WTC11 (cell line): ENCODE measurements at regions not wholly inside any gene's neighbourhood (a gene's known extent, or its start where the extent isn't known, plus 50 kb on each side); places are given as distances from the start of the nearest gene placed in this dataset.

Experiments
- ATF1 ChIP-seq: sonication (generic); formaldehyde crosslinking; IDR thresholded peaks from 2 replicates; pipeline ENCODE4 v1.8.1; 2023; ENCODE audit warnings: mild to moderate bottlenecking, moderate library complexity, missing genetic modification reagents
- ESRRA ChIP-seq: sonication (generic); formaldehyde crosslinking; IDR thresholded peaks from 2 replicates; pipeline ENCODE4 v1.8.1; 2022; ENCODE audit warnings: mild to moderate bottlenecking, missing genetic modification reagents, borderline replicate concordance
- FOXJ3 ChIP-seq: sonication (generic); formaldehyde crosslinking; IDR thresholded peaks from 2 replicates; pipeline ENCODE4 v1.9.0; 2021; ENCODE audit warnings: missing genetic modification reagents, mild to moderate bottlenecking, borderline replicate concordance
- IRF2 ChIP-seq: sonication (generic); formaldehyde crosslinking; IDR thresholded peaks from 2 replicates; pipeline ENCODE4 v1.8.0; 2022; ENCODE audit warnings: low read depth, missing genetic modification reagents, borderline replicate concordance
- NFYB ChIP-seq: sonication (generic); formaldehyde crosslinking; conservative IDR thresholded peaks from 2 replicates; pipeline ENCODE4 v1.8.0; 2022; ENCODE audit warnings: low read depth, missing genetic modification reagents
- TF ChIP-seq, protein P1 (sequence below): fragments of 200-600 bp; IDR thresholded peaks from 2 replicates; pipeline ENCODE4 v1.8.0; 2022; ENCODE audit warnings: antibody characterized with exemption
- TF ChIP-seq, protein P2 (sequence below): sonication (generic); formaldehyde crosslinking; IDR thresholded peaks from 2 replicates; pipeline ENCODE4 v1.8.0; 2022; ENCODE audit warnings: mild to moderate bottlenecking, missing genetic modification reagents
- TF ChIP-seq, protein P3 (sequence below): sonication (generic); formaldehyde crosslinking; IDR thresholded peaks from 2 replicates; pipeline ENCODE4 v1.8.0; 2022; ENCODE audit warnings: missing genetic modification reagents

DNA sequence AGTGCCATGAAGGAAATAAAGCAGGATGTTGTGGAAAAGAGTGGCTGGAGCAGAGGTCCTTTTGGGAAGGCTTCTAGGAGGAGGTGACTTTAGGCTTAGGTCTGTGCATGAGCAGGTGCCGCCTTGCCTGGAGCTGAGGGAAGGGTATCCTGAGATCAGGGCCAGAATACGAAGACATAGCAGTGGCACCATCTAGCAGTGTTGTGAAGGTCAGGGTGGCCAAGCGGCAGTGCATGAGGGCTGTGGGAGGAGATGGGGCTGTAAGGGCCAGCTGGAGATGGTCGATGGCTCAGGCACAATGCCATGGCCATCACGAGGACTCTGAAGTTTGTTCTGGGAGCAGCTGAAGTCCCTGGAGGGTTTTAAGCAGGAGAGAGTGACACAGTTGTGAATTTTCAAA, 219.5 kb downstream of the PTPRU start:
- TF ChIP-seq, protein P1, sequence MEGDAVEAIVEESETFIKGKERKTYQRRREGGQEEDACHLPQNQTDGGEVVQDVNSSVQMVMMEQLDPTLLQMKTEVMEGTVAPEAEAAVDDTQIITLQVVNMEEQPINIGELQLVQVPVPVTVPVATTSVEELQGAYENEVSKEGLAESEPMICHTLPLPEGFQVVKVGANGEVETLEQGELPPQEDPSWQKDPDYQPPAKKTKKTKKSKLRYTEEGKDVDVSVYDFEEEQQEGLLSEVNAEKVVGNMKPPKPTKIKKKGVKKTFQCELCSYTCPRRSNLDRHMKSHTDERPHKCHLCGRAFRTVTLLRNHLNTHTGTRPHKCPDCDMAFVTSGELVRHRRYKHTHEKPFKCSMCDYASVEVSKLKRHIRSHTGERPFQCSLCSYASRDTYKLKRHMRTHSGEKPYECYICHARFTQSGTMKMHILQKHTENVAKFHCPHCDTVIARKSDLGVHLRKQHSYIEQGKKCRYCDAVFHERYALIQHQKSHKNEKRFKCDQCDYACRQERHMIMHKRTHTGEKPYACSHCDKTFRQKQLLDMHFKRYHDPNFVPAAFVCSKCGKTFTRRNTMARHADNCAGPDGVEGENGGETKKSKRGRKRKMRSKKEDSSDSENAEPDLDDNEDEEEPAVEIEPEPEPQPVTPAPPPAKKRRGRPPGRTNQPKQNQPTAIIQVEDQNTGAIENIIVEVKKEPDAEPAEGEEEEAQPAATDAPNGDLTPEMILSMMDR = no peak
- TF ChIP-seq, protein P2, sequence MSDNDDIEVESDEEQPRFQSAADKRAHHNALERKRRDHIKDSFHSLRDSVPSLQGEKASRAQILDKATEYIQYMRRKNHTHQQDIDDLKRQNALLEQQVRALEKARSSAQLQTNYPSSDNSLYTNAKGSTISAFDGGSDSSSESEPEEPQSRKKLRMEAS = no peak
- TF ChIP-seq IRF2 (CRISPR knock-in tag) (no peak), FOXJ3 (no peak), ATF1 (CRISPR knock-in tag) (no peak), ESRRA (CRISPR knock-in tag) (no peak), NFYB (CRISPR knock-in tag) (no peak)
- TF ChIP-seq, protein P3, sequence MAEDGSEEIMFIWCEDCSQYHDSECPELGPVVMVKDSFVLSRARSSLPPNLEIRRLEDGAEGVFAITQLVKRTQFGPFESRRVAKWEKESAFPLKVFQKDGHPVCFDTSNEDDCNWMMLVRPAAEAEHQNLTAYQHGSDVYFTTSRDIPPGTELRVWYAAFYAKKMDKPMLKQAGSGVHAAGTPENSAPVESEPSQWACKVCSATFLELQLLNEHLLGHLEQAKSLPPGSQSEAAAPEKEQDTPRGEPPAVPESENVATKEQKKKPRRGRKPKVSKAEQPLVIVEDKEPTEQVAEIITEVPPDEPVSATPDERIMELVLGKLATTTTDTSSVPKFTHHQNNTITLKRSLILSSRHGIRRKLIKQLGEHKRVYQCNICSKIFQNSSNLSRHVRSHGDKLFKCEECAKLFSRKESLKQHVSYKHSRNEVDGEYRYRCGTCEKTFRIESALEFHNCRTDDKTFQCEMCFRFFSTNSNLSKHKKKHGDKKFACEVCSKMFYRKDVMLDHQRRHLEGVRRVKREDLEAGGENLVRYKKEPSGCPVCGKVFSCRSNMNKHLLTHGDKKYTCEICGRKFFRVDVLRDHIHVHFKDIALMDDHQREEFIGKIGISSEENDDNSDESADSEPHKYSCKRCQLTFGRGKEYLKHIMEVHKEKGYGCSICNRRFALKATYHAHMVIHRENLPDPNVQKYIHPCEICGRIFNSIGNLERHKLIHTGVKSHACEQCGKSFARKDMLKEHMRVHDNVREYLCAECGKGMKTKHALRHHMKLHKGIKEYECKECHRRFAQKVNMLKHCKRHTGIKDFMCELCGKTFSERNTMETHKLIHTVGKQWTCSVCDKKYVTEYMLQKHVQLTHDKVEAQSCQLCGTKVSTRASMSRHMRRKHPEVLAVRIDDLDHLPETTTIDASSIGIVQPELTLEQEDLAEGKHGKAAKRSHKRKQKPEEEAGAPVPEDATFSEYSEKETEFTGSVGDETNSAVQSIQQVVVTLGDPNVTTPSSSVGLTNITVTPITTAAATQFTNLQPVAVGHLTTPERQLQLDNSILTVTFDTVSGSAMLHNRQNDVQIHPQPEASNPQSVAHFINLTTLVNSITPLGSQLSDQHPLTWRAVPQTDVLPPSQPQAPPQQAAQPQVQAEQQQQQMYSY = no peak
